ENCODE measurements at regions not wholly inside any gene's neighbourhood (a gene's known extent, or its start where the extent isn't known, plus 50 kb on each side); places are given as distances from the start of the nearest gene placed in this dataset.
A peak's percentile ranks its signal among the peaks of the same experiment; 100 is the strongest.
"Not testable (repeated sequence)": the region's sequence is repeated elsewhere in the genome, so short reads cannot be mapped to it uniquely, and the experiment has no call there.

DNA sequence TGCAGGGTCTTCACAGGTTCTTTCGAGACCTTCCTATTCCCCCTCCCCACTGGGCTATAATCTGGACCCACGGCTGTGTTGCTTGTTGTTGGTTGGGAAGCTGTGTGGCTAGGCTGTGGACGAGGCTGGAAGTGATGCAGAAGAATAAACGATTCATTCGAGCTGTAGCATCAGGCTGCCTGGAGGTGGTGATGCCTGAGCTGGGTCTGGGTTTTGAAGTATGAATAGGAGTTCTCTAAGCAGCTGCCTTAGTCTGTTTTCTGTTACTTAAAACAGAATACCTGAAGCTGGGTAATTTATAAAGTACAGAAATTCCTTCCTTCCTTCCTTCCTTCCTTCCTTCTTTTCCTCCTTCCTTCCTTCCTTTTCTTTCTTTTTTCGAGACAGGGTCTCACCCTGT, 126.5 kb upstream of the ZEB1 start:
- DNase-seq, result no peak

GRCh38 chr10:31194986-31195385, 124.0 kb upstream of the ZEB1 start:
- no peak for DNase-seq

DNA sequence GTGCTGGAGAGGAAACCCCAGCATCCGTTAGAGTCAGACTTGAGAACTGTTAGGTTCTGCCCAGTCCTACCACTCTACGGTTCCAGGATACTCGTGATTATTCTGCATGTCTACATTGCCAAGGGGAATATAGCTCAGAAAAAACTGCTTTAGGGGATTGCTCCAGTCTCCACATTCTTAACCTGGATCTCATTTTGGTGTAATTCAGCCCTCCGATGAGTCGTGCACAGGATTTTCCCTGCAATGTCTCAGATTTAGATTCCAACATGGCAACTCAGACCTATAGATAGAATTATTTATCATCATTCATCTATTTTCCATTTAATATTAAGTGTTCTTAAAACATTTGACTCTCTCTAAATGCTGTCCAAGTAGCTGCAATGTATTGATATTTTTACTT, 121.1 kb upstream of the ZEB1 start:
- no peak for DNase-seq

- DNase-seq, result no peak
These were observed 114.9 kb upstream of the ZEB1 start for GRCh38 chr10:31204090-31204489.

- DNase-seq, result no peak
These were observed 111.4 kb upstream of the ZEB1 start for GRCh38 chr10:31207636-31208035.

- no peak for DNase-seq
These were observed 109.5 kb upstream of the ZEB1 start for GRCh38 chr10:31209478-31209877.

- DNase-seq, result no peak
These were observed 108.8 kb upstream of the ZEB1 start for GRCh38 chr10:31210190-31210589.

DNA sequence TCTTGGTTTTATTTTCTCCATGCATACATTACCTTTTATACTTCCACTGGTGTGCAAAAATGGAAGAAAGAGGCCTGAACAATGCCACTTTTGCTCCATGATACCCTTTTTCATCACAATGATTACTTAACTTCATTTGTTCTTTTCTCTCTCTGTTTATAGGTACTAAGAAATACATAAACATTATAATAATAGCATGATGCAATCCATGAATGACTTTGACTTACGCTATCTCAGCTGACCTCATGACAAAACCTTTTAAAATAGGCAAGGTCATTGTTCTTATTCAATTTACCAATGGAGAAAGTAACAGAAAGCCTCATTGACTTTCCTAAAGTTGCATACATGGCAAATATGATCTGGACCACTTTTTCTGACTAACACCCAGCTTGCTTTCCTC, 105.1 kb upstream of the ZEB1 start:
- no peak for DNase-seq

DNA sequence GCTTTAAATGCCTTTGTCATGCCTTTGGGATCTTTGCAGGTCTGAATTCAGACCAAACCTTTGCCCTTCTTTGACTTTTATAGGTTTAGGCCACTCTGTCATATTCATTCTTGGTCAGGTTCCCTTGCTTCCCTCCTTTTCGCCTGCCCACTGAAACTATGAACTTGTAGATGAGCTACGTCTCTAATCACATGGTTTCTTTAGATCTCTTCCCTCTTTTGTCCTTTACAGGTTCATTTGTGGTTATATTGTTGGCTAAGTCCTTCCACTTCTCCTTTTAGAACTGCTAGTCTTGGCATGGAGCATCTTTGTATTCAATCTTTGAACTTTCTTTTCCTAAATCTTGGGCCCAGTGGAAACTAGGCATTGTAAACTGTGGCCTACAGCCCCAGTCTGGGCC, 104.0 kb upstream of the ZEB1 start:
- DNase-seq, result no peak

DNA sequence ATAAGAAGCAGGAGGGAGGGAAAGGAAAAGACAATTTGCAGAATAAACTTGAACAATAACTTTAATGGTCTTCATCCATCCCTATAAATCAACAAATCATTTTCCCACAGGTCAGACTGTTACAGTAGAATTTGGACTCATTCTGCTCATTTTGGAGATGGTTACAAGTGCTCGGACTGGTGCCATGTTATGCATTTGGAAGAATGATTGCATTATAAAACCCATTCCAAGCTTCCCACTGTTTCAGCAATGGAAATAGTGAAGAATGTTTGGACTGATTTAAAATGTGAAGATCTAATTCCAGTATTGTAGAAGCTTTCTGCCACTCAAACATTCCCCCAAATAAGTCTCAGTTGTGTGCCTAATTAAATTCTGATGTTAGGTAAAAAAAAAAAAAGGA, 99.7 kb upstream of the ZEB1 start:
- DNase-seq, result no peak

- not testable (repeated sequence) for DNase-seq
These were observed 90.2 kb upstream of the ZEB1 start for GRCh38 chr10:31228780-31229179.

DNA sequence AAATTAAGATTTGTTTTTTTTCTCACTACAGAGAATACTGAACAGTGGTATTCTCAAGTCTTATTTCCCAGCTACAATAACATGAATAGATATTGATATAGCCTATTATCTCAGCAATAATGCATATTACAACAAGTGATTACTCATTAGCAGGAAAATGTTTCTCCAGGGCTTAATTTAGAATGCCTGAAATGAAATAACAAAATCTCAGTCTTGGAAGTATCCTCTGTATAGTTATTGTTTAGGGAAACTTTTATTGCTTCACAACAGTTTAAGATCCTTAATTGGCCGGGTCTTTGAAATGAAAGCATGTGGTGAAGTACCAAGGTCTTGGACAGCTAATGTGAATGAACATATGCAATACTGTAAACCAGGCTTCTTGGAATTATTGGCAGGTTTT, 79.1 kb upstream of the ZEB1 start:
- DNase-seq, result no peak

GRCh38 chr10:31242902-31243301, 76.1 kb upstream of the ZEB1 start:
- DNase-seq, result peak; percentile 45

DNA sequence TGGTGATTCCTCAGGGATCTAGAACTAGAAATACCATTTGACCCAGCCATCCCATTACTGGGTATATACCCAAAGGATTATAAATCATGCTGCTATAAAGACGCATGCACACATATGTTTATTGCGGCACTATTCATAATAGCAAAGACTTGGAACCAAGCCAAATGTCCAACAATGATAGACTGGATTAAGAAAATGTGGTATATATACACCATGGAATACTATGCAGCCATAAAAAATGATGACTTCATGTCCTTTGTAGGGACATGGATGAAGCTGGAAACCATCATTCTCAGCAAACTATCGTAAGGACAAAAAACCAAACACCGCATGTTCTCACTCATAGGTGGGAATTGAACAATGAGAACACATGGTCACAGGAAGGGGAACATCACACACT, 67.9 kb upstream of the ZEB1 start:
- not testable (repeated sequence) for DNase-seq

GRCh38 chr10:31253237-31253636, 65.8 kb upstream of the ZEB1 start:
- no peak for DNase-seq

DNA sequence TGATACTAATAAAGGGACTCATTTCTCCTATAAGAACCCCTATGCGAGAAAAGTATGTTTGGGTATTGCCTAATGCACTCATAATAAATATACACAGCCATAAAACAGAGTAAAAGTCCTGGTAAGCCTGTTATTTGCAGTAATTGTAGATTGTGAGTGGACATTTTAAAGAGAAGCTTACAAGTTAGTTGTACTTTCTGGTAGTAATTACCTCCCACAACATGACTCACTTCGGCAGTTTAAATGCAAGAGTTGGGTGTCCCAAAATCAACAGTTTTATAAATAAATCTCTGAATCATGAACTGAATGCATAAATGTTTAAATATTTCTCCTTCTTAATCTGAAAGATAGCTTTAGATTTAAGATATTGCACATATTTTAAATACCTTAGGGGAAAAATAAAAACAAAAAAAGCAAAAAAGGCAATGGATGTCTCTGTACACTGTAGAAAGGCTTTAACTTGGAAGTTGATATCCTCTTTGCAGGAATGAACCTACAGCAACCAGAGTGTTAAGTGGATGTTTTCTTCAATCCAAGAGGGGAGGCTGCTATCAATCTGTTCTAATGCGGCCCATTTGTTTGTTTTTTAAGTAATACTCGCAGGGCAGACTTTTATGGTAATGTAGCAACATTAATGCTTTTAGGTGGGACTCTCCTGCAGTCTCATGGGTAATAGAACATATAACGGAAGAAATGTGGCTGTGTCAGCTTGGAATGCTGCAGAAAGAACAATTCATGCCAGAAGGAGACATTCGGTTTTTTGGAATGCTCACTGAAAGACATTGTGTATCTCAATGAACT, 57.3 kb upstream of the ZEB1 start:
- DNase-seq, result no peak

DNA sequence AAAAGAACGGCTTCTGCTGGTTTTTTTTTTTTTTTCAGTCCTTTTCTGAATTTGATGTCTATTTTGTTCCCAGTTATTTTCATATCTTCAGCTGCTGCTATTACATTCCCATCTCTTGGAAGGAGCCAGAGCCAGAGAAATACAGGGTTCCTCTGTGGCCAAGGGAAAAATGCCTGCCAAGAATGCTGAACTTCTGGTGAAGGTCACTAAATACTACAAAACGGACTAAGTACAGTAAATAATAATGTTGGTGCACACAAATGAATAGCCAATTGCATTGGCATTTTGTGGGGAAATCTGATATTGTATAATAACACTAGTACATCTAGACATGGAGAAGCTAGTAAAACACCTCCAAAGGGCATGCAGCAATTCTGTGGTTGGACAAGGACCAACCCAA, 56.3 kb upstream of the ZEB1 start:
- no peak for DNase-seq

- DNase-seq, result no peak
These were observed 55.1 kb upstream of the ZEB1 start for GRCh38 chr10:31263903-31264302.

GRCh38 chr10:31268444-31269303, 50.3 kb upstream of the ZEB1 start:
- DNase-seq, result no peak

All from stimulated activated CD4-positive, alpha-beta T cell treated with anti-CD3 and anti-CD28 coated beads, Interleukin-12 subunit alpha, Interleukin-12 subunit beta, amount 100 ng/mL, for 4 hours (primary cell).